Progenitor cell of endocrine pancreas (in vitro differentiated cells): ENCODE measurements at regions not wholly inside any gene's neighbourhood (a gene's known extent, or its start where the extent isn't known, plus 50 kb on each side); places are given as distances from the start of the nearest gene placed in this dataset.
A peak's percentile ranks its signal among the peaks of the same experiment; 100 is the strongest.

Experiments used
- DNase-seq: peaks from one replicate; pipeline ENCODE4 v3.0.0; 2021; ENCODE audit warnings: low spot score; ENCODE audit not compliant: unreplicated experiment
- H3K27ac Mint-ChIP-seq: 2 replicates; pipeline ENCODE4 v1.8.0; 2021; ENCODE audit warnings: mild to moderate bottlenecking, moderate library complexity, mixed read lengths
- H3K27me3 Mint-ChIP-seq: 2 replicates; pipeline ENCODE4 v1.8.0; 2021; ENCODE audit warnings: mixed read lengths
- H3K36me3 Mint-ChIP-seq: 2 replicates; pipeline ENCODE4 v1.8.0; 2022; ENCODE audit warnings: mixed read lengths; ENCODE audit not compliant: insufficient read depth
- H3K4me1 Mint-ChIP-seq: 2 replicates; pipeline ENCODE4 v1.8.0; 2021; ENCODE audit warnings: low read depth, mixed read lengths
- H3K4me3 Mint-ChIP-seq: 2 replicates; pipeline ENCODE4 v1.8.0; 2021; ENCODE audit warnings: low read depth, mild to moderate bottlenecking, moderate library complexity, mixed read lengths
- H3K9me3 Mint-ChIP-seq: 2 replicates; pipeline ENCODE4 v1.8.0; 2021; ENCODE audit warnings: low read depth, mixed read lengths
- TF ChIP-seq, protein P1 (sequence below): fragments of 200-600 bp; sonication (generic); IDR thresholded peaks from one replicate; pipeline ENCODE4 v1.5.0; 2021; ENCODE audit warnings: antibody characterized with exemption, mild to moderate bottlenecking; ENCODE audit not compliant: unreplicated experiment

- H3K27me3 Mint-ChIP-seq = no peaks in the 10 kb centered on the region
- no peak overlapping the region for H3K4me3 Mint-ChIP-seq
- TF ChIP-seq, protein P1, sequence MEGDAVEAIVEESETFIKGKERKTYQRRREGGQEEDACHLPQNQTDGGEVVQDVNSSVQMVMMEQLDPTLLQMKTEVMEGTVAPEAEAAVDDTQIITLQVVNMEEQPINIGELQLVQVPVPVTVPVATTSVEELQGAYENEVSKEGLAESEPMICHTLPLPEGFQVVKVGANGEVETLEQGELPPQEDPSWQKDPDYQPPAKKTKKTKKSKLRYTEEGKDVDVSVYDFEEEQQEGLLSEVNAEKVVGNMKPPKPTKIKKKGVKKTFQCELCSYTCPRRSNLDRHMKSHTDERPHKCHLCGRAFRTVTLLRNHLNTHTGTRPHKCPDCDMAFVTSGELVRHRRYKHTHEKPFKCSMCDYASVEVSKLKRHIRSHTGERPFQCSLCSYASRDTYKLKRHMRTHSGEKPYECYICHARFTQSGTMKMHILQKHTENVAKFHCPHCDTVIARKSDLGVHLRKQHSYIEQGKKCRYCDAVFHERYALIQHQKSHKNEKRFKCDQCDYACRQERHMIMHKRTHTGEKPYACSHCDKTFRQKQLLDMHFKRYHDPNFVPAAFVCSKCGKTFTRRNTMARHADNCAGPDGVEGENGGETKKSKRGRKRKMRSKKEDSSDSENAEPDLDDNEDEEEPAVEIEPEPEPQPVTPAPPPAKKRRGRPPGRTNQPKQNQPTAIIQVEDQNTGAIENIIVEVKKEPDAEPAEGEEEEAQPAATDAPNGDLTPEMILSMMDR = no peak
- no peak overlapping the region for H3K27ac Mint-ChIP-seq
- no peak for DNase-seq
- H3K4me1 Mint-ChIP-seq = peaks cover 25% of the 10 kb centered on the region
- peaks cover 3% of the 10 kb centered on the region for H3K36me3 Mint-ChIP-seq
- H3K9me3 Mint-ChIP-seq = peaks cover 37% of the 10 kb centered on the region
These were observed 184.7 kb downstream of the MYLK4 start for GRCh38 chr6:2566048-2566447.

- H3K27ac Mint-ChIP-seq = peak overlapping the region; percentile 71
These were observed 185.2 kb downstream of the MYLK4 start for GRCh38 chr6:2565499-2565898.

GRCh38 chr6:2563635-2564034, 187.1 kb downstream of the MYLK4 start:
- no peak overlapping the region for H3K27ac Mint-ChIP-seq
- no peak overlapping the region for H3K4me3 Mint-ChIP-seq
- DNase-seq = no peak
- H3K9me3 Mint-ChIP-seq = peaks cover 24% of the 10 kb centered on the region
- H3K4me1 Mint-ChIP-seq = peaks cover 38% of the 10 kb centered on the region
- peaks cover 1% of the 10 kb centered on the region for H3K36me3 Mint-ChIP-seq
- H3K27me3 Mint-ChIP-seq = no peaks in the 10 kb centered on the region
- TF ChIP-seq, protein P1 = no peak

More at GRCh38 chr6:2565499-2565898, 185.2 kb downstream of the MYLK4 start:
- Mint-ChIP-seq H3K36me3 (peaks cover 3% of the 10 kb centered on the region), H3K9me3 (peaks cover 35% of the 10 kb centered on the region), H3K4me1 (peaks cover 29% of the 10 kb centered on the region), H3K4me3 (no peak overlapping the region), H3K27me3 (no peaks in the 10 kb centered on the region)
- DNase-seq = no peak
- TF ChIP-seq, protein P1 = no peak

GRCh38 chr6:2562721-2563451, 187.8 kb downstream of the MYLK4 start:
- TF ChIP-seq, protein P1 = no peak
- DNase-seq = no peak
- Mint-ChIP-seq H3K4me3 (no peak overlapping the region), H3K9me3 (peaks cover 18% of the 10 kb centered on the region), H3K27me3 (no peaks in the 10 kb centered on the region), H3K36me3 (no peaks in the 10 kb centered on the region), H3K4me1 (peaks cover 41% of the 10 kb centered on the region), H3K27ac (no peak overlapping the region)

DNA sequence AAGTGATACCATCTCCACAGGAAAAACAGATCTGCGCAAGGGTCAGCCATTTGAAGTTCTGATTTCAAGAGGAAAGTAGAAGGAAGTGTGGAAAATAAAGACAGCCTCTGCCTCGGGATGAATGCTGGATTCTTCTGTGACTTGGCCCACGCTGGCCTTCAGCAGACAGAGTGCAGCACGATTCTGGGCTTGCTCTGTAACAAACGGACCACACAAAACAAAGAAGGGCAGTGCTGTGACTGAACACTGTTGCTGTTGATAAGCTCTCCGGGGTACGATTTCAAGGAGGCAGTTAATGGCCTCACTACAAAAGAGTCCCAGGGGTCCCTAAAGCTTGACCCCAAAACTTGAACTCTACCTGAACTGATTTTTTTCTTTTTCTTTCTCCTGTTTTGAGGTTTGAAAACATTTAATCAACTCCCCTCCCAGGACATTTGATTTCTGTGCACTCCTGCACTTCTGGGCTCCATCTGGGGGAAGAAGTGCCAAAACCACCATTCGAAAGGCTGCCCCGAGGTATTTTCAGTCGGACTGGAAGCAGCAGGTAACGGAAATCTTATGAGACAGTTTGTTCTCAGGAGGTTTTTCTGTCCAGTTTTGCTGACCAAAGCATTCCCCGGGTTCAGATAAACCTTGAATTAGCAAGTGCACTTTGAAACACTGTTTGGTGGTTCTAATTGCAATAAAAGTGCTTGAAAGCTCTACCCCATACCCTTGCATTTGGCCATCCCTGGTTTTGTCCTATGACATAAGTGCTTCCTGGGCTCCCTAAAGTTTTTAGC, 189.6 kb downstream of the MYLK4 start:
- Mint-ChIP-seq H3K4me3 (no peak overlapping the region), H3K9me3 (peaks cover 7% of the 10 kb centered on the region), H3K27me3 (no peaks in the 10 kb centered on the region), H3K36me3 (no peaks in the 10 kb centered on the region), H3K4me1 (peaks cover 41% of the 10 kb centered on the region), H3K27ac (no peak overlapping the region)
- no peak for DNase-seq
- TF ChIP-seq, protein P1 = no peak
